Loucy (cell line): ENCODE measurements at regions not wholly inside any gene's neighbourhood (a gene's known extent, or its start where the extent isn't known, plus 50 kb on each side); places are given as distances from the start of the nearest gene placed in this dataset.

Experiments
- CTCF ChIP-seq: fragments of 200-600 bp; sonication (generic); conservative IDR thresholded peaks from 2 replicates; pipeline ENCODE4 v1.5.1; 2014; ENCODE audit warnings: mild to moderate bottlenecking, antibody characterized with exemption, low read length
- EZH2phosphoT487 ChIP-seq: fragments of 200-600 bp; IDR thresholded peaks from 2 replicates; pipeline ENCODE4 v1.6.1; 2018; ENCODE audit warnings: antibody characterized with exemption, mild to moderate bottlenecking, moderate library complexity, borderline replicate concordance

- TF ChIP-seq CTCF (no peak), EZH2phosphoT487 (no peak)
Measured at GRCh38 chr6:130600880-130601341, 226.3 kb upstream of the SMLR1 start.
